Stomach smooth muscle (tissue), 2 donors: ENCODE measurements at regions not wholly inside any gene's neighbourhood (a gene's known extent, or its start where the extent isn't known, plus 50 kb on each side); places are given as distances from the start of the nearest gene placed in this dataset.

Source experiments
- H3K27ac ChIP-seq: one replicate; pipeline ENCODE4 v1.7.0; 2013; ENCODE audit warnings: mild to moderate bottlenecking, low read length, inconsistent platforms
- H3K27me3 ChIP-seq, 2 donors: one replicate each; pipeline ENCODE4 v1.7.0; 2013; ENCODE audit warnings: low read length in 2 of 2; ENCODE audit not compliant: insufficient read depth in 2 of 2, control insufficient read depth in 1 of 2
- H3K36me3 ChIP-seq, 2 donors: one replicate each; pipeline ENCODE4 v1.7.0; 2013; ENCODE audit warnings: low read length in 2 of 2; ENCODE audit not compliant: control insufficient read depth in 2 of 2, insufficient read depth in 2 of 2
- H3K4me1 ChIP-seq: one replicate; pipeline ENCODE4 v1.7.0; 2013; ENCODE audit warnings: low read length; ENCODE audit not compliant: control insufficient read depth, insufficient read depth
- H3K4me3 ChIP-seq, 2 donors: one replicate each; pipeline ENCODE4 v1.7.0; 2013; ENCODE audit warnings: low read length in 2 of 2
- H3K9ac ChIP-seq, 2 donors: one replicate each; pipeline ENCODE4 v1.7.0; 2013; ENCODE audit warnings: low read length in 2 of 2, mild to moderate bottlenecking in 1 of 2
- H3K9me3 ChIP-seq, 2 donors: one replicate each; pipeline ENCODE4 v1.7.0; 2013; ENCODE audit warnings: low read length in 2 of 2; ENCODE audit not compliant: control insufficient read depth in 2 of 2
- donor health status: healthy.
- donor health status: Pancreatic carcinoma.

DNA sequence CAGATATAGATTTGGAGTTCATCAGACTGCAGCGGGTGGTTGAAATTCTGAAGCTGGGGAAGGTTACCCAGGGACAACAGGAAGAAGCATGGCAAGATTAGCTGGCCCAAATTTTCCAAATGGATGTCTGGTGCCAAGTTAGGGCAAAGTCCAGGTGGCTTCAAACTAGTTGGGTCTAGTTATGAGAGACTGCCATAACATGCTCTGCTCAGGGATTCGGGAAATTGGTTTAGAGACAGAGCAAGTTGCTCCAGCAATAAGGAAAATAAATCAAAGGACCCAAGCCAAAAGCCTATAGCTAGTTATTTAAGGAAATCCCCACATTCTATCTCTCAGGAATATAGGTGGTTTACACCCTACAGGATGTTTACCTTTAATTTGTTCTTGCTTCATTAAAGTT is 125.7 kb upstream of the BTG1 start:
- H3K27me3 ChIP-seq = no peaks in the 10 kb centered on the region
- no peaks in the 10 kb centered on the region for H3K9me3 ChIP-seq
- no peaks in the 10 kb centered on the region for H3K36me3 ChIP-seq
- no peaks in the 10 kb centered on the region for H3K4me1 ChIP-seq
- H3K4me3 ChIP-seq = no peak overlapping the region
- H3K9ac ChIP-seq = no peak overlapping the region
- no peak overlapping the region for H3K27ac ChIP-seq

DNA sequence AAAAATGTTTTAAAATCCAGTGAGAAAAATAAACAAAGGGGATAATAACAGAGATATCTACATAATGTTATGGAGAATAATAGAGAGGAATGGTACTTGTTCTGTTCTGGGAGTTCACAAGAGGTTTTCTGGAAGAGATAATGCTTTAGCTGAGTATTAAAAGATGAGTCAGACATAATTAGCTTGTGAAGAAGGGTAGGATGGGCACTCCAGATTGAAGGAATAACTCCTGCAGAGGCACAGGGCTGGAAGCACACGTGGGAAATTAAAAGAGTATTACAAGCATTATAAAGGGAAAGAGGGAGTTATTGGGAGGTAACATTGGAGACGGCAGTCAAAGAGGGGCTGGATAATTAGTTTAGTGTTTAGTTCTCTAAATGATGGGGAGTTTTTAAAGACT is 124.9 kb upstream of the BTG1 start:
- no peaks in the 10 kb centered on the region for H3K4me1 ChIP-seq

DNA sequence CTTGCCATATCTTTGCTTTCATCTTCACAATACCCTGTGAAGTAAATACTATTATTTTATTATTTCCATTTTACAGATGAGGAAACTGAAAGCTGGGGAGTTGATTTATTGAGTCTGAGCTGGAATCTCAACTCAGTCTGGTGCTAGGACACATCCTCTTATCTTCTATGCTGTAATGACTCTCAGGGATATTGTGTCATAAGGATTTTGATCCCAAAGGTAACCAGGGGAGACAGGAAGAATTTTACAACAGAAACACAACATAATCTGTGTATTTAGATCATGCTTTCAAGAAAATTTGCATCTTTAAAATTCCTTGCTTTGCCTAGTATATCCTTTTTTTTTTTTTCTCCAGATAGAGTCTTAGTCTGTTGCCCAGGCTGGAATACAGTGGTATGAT is 123.3 kb upstream of the BTG1 start:
- no peaks in the 10 kb centered on the region for H3K9me3 ChIP-seq
- no peak overlapping the region for H3K4me3 ChIP-seq
- no peaks in the 10 kb centered on the region for H3K4me1 ChIP-seq
- H3K27me3 ChIP-seq = no peaks in the 10 kb centered on the region
- H3K9ac ChIP-seq = no peak overlapping the region
- no peak overlapping the region for H3K27ac ChIP-seq
- H3K36me3 ChIP-seq = no peaks in the 10 kb centered on the region

More for the DNA sequence above, 124.9 kb upstream of the BTG1 start:
- no peaks in the 10 kb centered on the region for H3K9me3 ChIP-seq
- no peak overlapping the region for H3K27ac ChIP-seq
- no peaks in the 10 kb centered on the region for H3K36me3 ChIP-seq
- no peaks in the 10 kb centered on the region for H3K27me3 ChIP-seq
- no peak overlapping the region for H3K4me3 ChIP-seq
- H3K9ac ChIP-seq = no peak overlapping the region

DNA sequence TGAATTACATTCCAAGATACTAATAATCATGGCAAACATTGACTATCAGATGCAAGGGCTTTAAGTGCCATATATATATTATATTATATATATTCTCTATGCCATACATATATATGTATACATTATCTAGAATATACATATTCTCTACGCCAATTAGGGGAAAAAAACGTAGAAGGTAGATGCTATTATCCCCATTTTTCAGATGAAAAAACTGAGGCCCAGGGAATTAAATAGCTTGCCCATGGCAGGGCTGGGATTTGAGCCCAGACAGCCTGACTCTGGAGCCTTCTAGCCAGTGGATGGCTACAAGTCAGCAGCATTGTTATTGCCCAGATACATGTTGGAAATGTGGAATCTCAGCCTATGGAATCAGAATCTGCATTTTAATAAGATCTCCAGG is 116.0 kb upstream of the BTG1 start:
- H3K4me1 ChIP-seq = no peaks in the 10 kb centered on the region
- no peaks in the 10 kb centered on the region for H3K36me3 ChIP-seq
- no peaks in the 10 kb centered on the region for H3K9me3 ChIP-seq
- H3K4me3 ChIP-seq = no peak overlapping the region
- no peaks in the 10 kb centered on the region for H3K27me3 ChIP-seq
- H3K27ac ChIP-seq = no peak overlapping the region
- no peak overlapping the region for H3K9ac ChIP-seq

DNA sequence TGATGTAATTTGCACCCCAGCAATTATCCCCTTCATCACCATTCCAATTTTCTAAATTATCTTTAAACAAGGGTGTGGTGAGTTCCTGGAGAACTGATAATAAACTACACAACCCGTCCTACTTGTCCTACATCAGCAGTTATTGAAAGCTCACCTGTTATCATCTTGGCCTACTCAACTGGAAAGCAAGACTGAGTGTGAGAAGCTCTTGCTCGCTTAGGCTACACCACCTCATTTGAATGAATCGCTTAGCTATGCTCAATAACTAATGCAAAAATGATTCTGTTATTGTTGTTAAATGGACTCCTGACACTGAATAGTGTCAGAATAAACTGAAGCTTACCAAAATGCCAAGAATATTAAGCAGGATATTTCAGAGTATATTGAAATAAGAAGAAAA is 115.4 kb upstream of the BTG1 start:
- Histone ChIP-seq H3K36me3 (no peaks in the 10 kb centered on the region), H3K9ac (no peak overlapping the region), H3K27me3 (no peaks in the 10 kb centered on the region), H3K9me3 (no peaks in the 10 kb centered on the region), H3K4me3 (no peak overlapping the region), H3K4me1 (no peaks in the 10 kb centered on the region), H3K27ac (no peak overlapping the region)

DNA sequence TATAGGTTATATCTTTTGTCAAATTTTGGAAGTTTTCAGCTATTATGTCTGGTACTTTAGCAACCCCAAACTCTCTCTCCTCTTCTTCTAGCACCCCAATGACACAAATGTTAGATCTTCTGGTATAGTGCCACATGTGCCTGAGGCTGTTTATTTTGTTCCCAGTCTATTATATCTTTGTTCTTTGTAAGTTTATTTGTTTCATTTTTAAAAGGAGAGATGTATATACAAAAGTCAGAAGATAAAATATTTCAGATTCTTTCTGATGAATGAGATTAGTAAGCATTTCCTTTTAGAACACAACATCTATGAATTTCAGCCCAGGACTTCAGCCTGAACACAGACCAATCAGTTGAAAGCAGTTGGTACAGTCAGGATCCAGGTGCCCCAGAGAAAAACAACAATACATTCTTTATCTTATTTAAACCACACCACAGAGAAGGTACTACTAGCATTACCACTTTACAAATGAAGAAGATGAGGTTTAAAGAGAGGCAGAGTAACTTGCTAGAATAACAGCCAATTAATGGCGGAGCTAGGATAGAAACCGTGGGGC is 114.1 kb upstream of the BTG1 start:
- H3K27ac ChIP-seq = no peak overlapping the region
- no peak overlapping the region for H3K4me3 ChIP-seq
- no peaks in the 10 kb centered on the region for H3K4me1 ChIP-seq
- no peaks in the 10 kb centered on the region for H3K9me3 ChIP-seq
- H3K36me3 ChIP-seq = no peaks in the 10 kb centered on the region
- no peak overlapping the region for H3K9ac ChIP-seq
- H3K27me3 ChIP-seq = no peaks in the 10 kb centered on the region

DNA sequence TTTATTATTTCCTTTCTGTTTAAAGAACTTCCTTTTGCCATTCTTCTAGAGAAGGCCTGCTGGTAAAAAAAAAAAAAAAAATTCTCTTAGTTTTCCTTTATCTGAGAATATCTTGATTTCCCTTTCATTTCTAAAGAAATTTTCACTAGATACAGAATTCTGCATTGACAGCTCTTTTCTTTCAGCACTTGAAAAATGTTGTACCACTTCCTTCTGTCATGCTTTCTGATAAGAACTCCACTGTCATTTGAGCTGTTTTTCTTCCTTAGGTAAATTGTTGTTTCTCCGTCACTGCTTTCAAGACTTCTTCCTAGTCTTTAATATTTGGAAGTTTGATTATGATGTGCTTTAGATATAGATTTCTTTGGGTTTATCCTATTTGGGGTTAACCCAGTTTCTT is 113.6 kb upstream of the BTG1 start:
- H3K9ac ChIP-seq = no peak overlapping the region
- H3K27ac ChIP-seq = no peak overlapping the region
- no peaks in the 10 kb centered on the region for H3K27me3 ChIP-seq
- no peaks in the 10 kb centered on the region for H3K36me3 ChIP-seq
- no peaks in the 10 kb centered on the region for H3K9me3 ChIP-seq
- H3K4me1 ChIP-seq = no peaks in the 10 kb centered on the region
- no peak overlapping the region for H3K4me3 ChIP-seq

DNA sequence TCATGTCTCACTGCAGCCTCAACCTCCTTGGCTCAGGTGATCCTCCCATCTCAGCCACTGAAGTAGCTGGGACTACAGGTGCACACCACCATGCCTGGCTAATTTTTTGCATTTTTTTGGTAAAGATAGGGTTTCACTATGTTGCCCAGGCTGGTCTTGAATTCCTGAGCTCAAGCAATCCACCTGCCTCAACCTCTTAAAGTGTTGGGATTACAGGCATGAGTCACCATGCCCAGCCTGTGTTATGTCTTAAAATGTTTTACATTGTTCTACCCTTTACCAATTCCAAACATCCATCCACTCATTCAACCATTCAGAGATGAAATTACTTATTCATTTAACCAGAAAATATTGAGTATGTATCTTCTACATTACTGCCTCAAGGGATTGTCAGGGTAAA is 111.6 kb upstream of the BTG1 start:
- H3K9ac ChIP-seq = no peak overlapping the region
- H3K27ac ChIP-seq = no peak overlapping the region
- H3K9me3 ChIP-seq = no peaks in the 10 kb centered on the region
- H3K27me3 ChIP-seq = no peaks in the 10 kb centered on the region
- H3K4me1 ChIP-seq = no peaks in the 10 kb centered on the region
- H3K4me3 ChIP-seq = no peak overlapping the region
- no peaks in the 10 kb centered on the region for H3K36me3 ChIP-seq

DNA sequence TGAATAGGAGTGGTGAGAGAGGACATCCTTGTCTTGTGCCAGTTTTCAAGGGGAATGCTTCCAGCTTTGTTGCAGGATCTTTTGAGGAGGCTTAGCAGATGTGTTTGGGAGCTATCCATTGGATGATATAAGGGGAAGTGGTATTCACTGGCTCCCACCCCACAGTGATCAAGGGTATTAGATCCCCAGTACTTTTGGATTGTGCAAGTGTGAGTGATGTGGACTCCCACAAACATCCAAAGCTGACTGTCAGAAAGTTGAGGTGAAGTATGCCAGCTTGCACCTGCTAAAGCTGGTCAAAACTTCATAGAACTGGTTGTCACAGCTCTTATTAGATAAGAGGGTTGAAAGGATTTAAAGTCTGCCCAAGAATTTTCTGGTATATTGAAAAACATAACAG is 110.1 kb upstream of the BTG1 start:
- H3K9ac ChIP-seq = no peak overlapping the region
- no peak overlapping the region for H3K4me3 ChIP-seq
- H3K27me3 ChIP-seq = no peaks in the 10 kb centered on the region
- no peaks in the 10 kb centered on the region for H3K36me3 ChIP-seq
- no peak overlapping the region for H3K27ac ChIP-seq
- H3K4me1 ChIP-seq = no peaks in the 10 kb centered on the region
- no peaks in the 10 kb centered on the region for H3K9me3 ChIP-seq

DNA sequence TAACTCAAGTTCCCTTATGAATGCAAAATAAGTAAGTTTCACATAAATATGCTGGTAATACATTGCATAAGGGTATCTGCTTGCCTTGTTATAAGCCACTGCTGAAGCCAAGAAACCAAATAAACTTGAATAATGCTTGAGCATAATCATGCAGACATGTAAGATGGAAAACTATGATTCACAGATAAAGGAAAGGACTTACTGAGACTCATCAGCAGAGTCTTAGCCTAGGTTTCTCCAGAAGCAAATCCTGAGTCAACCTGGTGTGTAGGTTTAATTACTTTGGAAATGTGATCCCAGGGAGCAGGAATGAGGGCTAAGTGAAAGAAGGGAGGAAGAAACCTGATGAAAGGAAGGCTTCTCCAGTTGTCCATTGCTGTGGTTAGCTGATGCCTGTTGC is 107.7 kb upstream of the BTG1 start:
- Histone ChIP-seq H3K4me3 (no peak overlapping the region), H3K27me3 (no peaks in the 10 kb centered on the region), H3K36me3 (no peaks in the 10 kb centered on the region), H3K27ac (no peak overlapping the region), H3K4me1 (no peaks in the 10 kb centered on the region), H3K9me3 (no peaks in the 10 kb centered on the region), H3K9ac (no peak overlapping the region)

DNA sequence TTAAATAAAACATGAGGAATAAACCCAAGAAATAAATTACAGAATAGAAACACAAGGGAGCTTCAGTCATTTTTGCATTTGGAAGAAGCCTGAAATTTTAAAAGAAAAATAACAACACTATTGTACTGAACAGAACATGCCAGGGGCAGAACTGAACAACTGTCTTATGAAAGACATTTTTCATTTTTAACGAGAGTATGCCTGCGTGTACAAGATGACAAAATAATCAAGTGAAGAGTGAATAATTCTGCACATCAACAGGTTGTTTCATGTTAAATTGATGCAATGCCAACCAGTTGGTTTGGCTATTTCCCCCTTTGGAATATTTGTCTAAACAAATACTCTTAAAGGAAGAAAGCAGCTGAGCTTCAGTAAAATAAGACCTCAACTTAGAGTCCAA is 103.3 kb upstream of the BTG1 start:
- no peaks in the 10 kb centered on the region for H3K4me1 ChIP-seq
- H3K36me3 ChIP-seq = no peaks in the 10 kb centered on the region
- no peaks in the 10 kb centered on the region for H3K27me3 ChIP-seq
- H3K27ac ChIP-seq = no peak overlapping the region
- H3K4me3 ChIP-seq = no peak overlapping the region
- no peaks in the 10 kb centered on the region for H3K9me3 ChIP-seq
- H3K9ac ChIP-seq = no peak overlapping the region
